ENCODE measurements at regions not wholly inside any gene's neighbourhood (a gene's known extent, or its start where the extent isn't known, plus 50 kb on each side); places are given as distances from the start of the nearest gene placed in this dataset.

DNA sequence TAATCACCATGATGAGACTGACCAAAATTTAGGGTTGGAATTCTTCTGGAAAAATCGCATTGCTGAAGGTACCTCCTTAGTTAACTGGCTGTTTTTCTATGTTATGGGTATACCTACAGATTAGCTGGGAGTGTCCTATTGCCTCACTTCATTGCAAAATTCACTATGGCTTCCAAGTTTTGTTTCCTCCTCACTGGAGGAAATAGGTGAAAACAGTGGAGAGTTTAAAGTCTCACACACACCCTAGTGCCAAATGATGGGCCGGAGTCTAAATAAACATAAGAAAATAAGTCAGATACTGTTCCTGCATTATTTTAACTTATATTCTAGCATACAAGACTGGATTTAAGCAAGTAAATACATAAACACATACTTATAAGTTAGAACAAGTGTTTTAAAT is 98.2 kb downstream of the AHR start:
- TF ChIP-seq CTCF (IDR thresholded peaks at IDR 0.05) (no peak), YY1 (IDR thresholded peaks at IDR 0.05; ENCODE audit: low read depth) (no peak), TAF1 (IDR thresholded peaks at IDR 0.05; ENCODE audit: borderline replicate concordance, low read depth, low read length) (no peak), FOXM1 (IDR thresholded peaks at IDR 0.05; ENCODE audit: low read depth) (no peak), PBX3 (IDR thresholded peaks at IDR 0.05) (no peak), JUND (IDR thresholded peaks at IDR 0.05) (no peak), POLR2AphosphoS5 (IDR thresholded peaks at IDR 0.05; ENCODE audit: low read depth, low read length) (no peak), EP300 (IDR thresholded peaks at IDR 0.05; ENCODE audit: borderline replicate concordance in 1 of 2, low read depth in 1 of 2, low read length in 1 of 2) (no peak), RFX5 (IDR thresholded peaks at IDR 0.05; ENCODE audit: low read length) (no peak), GABPA (IDR thresholded peaks at IDR 0.05; ENCODE audit: low read depth) (no peak), REST (IDR thresholded peaks at IDR 0.05; ENCODE audit: low read depth, low read length) (no peak), EZH2phosphoT487 (IDR thresholded peaks at IDR 0.05; ENCODE audit: borderline replicate concordance, low read depth) (no peak), RCOR1 (IDR thresholded peaks at IDR 0.05; ENCODE audit: low read length) (no peak)
- TF ChIP-seq, protein P1, sequence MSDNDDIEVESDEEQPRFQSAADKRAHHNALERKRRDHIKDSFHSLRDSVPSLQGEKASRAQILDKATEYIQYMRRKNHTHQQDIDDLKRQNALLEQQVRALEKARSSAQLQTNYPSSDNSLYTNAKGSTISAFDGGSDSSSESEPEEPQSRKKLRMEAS (IDR thresholded peaks at IDR 0.05; ENCODE audit: low read depth): no peak

Data from SK-N-SH (cell line).